NK-92 (cell line): ENCODE measurements at regions not wholly inside any gene's neighbourhood (a gene's known extent, or its start where the extent isn't known, plus 50 kb on each side); places are given as distances from the start of the nearest gene placed in this dataset.

Experiments
- DNase-seq: peaks from one replicate; lab custom pipeline; 2025; ENCODE audit not compliant: unreplicated experiment; lab: John Stamatoyannopoulos, UW

GRCh38 chr17:73783382-73783766 is 139.1 kb upstream of the SDK2 start:
- no peak for DNase-seq

GRCh38 chr17:73783945-73784603 is 139.8 kb upstream of the SDK2 start:
- DNase-seq: no peak

- no peak for DNase-seq
Observed at GRCh38 chr17:73785496-73785895, 141.3 kb upstream of the SDK2 start.

- no peak for DNase-seq
Observed at GRCh38 chr17:73785958-73786743, 141.9 kb upstream of the SDK2 start.

DNA sequence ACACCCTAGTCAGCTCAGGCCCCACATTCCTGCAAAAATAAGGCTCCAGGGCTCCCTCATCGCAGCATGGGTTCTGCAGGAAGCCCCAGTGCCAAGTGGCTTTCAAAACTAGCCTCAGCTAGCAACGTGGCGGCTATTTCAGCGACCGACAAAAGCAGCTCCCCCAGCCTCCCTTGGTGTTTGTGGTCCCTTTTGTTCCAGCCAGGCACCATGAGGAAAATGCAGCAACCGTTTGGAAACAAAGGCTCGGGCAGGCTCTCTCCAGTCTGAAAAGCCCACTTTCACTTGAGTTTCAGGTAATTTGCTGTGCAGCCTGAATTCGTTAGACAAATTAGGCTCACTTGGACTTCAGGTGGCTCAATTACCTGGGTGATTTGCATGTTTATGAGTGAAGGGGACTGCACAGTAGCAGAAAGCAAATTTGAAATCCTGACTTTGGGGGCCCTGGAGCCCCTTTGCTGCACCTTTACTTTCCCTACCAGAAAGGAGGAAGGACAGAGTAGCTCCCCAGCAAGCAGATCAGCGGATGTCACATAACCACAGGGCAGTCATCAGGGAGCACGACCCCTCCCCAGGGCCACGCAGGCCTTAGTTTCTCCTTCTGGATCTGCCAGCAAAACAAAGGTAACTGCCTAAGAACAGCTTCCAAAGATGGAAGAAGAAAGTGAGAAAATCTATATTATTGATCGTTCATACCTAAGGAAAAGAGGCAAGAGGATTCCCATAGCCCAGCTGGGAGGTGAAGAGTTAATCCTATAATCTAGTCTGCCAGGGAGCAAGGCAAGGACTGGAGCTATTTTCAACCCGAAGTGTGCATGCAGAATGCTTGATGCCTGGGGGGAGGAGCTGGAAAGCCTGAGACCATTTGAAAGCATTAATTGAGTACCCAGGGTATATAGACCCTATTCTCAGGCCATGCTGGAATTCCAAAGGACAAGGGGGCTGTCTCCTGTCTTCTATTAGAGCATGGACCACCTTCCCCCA is 143.1 kb upstream of the SDK2 start:
- no peak for DNase-seq

- DNase-seq: no peak
Observed at GRCh38 chr17:73788111-73788510, 143.9 kb upstream of the SDK2 start.

GRCh38 chr17:73791121-73791520 is 146.9 kb upstream of the SDK2 start:
- no peak for DNase-seq

DNA sequence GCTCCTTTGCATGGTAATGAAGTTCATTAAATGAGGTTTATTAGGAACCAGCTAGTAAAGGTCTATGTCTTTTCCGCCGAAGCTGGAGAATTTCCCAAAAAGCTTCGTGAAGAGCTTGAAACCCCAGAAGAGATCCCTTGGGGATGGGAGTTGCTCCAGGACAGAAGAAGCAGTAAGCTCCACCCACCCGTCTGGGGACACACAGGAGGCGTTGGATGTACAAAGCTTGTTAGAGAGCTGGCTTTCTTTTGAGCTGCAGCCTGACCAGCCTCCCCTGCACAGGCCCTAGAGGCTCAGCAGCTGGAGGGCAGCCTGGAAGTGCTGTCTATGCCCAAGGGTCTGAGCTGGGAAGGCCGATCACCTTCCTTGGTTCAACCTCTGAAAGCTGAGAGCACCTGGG is 147.4 kb upstream of the SDK2 start:
- DNase-seq: no peak

DNA sequence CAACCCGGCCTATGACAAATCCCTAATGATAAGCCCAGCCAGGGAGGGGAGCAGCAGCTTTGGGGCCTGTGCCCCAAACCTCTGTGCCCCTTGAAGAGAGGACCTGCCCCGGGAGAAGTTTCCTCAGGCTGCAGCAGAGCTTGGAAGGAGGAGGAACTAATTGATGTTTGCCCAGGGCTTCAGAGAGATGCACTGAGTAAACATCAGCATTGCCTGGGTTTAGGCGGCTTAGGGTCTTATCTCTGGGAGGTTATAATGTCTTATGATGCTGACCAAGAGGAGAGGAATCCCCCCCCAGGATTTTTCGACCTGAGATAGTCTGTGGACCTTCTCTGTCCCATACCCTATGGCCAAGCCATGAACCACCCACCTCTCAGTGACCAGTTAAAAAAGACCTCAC is 148.7 kb upstream of the SDK2 start:
- DNase-seq: no peak

DNA sequence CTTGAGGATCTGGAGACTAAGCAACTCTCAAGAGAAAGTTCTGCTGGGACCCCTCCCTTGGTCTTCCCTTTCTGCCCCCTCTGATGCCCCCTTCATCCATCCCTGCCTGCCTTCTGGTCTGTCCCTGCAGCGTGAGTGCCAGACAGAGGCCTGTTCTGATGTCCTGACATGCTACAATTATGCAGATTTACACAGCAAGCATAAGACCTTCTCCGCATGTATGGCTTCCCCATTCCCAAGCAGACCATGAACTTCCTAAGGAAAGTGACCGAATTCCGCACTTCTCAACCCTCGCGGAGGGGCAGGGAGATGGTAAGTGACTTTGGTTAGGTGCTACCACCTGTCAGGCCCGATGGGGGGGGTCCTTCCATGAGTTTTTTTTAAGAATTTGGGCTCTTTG is 150.1 kb upstream of the SDK2 start:
- no peak for DNase-seq

GRCh38 chr17:73795730-73796129 is 151.5 kb upstream of the SDK2 start:
- DNase-seq: no peak

- no peak for DNase-seq
Observed at GRCh38 chr17:73797594-73798110, 153.4 kb upstream of the SDK2 start.

- no peak for DNase-seq
Observed at GRCh38 chr17:73798111-73798748, 154.0 kb upstream of the SDK2 start.

- no peak for DNase-seq
Observed at GRCh38 chr17:73799096-73799495, 154.9 kb upstream of the SDK2 start.

DNA sequence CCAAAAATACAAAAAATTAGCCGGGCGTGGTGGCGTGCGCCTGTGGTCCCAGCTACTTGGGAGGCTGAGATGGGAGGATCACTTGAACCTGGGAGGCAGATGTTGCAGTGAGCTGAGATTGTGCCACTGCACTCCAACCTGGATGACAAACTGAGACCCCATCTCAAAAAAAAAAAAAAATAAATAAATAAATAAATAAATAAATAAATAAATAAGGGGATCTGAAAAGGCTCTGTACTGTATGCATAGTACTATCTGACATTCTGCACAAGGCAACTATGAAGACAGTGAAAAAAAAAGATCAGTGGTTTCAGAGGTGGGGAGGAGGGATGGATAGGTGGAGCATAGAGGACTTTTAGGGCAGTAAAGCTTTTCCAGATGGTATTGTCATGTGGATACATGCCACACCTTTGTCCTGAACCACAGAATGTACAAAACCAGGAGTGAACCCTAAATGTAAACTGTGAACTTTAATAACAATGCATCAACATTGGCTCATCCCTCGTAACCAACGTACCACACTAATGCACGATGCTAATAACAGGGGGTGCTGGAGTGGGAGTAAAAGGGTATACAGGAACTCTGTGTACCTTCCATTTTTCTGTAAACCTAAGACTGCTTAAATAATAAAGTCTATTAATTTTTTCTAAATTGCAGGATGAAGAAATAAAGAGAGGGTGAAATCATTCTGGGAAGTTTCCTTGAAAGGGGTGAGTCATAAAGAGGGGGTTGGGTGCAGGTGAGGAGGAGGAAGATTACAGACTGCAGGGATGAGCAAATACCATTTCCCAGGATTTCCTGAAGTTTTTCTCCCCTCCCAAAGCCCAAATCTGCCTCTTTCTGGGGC is 155.8 kb upstream of the SDK2 start:
- no peak for DNase-seq

GRCh38 chr17:73800893-73801292 is 156.6 kb upstream of the SDK2 start:
- no peak for DNase-seq

DNA sequence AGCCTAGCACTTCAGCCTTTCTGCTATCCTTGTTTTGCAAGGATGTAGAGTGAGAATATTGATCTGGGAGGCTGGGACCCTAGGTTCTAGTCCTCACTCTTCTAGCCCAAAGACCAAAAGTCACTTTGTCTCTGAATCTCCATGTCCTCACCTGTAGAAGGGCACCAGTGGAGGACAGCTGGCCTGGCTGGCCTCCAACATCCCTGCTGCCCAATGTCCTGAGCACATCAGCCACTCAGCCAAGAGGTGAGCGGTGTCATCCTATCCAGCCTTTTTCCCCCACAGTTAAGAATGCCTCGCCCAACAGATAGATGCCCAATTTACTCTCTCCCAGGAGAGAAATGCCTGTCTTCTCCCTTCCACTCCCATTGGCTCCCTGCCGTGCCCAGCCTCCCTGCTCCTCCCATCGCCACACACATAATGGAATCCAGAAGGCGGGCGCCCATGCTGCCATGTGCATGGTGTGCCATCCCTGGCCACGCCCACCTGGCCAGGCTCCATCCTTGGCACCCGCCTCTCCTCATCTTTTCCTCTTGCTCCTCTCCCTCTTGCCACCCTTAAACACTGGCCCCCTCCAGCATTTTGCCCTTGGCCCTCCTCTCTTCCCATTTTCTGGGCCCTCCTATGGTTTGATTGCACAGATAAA is 157.3 kb upstream of the SDK2 start:
- DNase-seq: no peak

- DNase-seq: no peak
Observed at GRCh38 chr17:73802314-73802713, 158.1 kb upstream of the SDK2 start.

- DNase-seq: no peak
Observed at GRCh38 chr17:73802871-73803270, 158.6 kb upstream of the SDK2 start.
